Lower leg skin (tissue), 4 donors: ENCODE measurements at regions not wholly inside any gene's neighbourhood (a gene's known extent, or its start where the extent isn't known, plus 50 kb on each side); places are given as distances from the start of the nearest gene placed in this dataset.

Experiments used
- DNase-seq, 2 donors: peaks; one replicate each; pipeline ENCODE4 v3.0.0-alpha.2; 2019; ENCODE audit warnings: low spot score in 2 of 2
- H3K4me3 ChIP-seq: fragments of 200-600 bp; sonication (generic); 2 replicates; pipeline ENCODE4 v1.5.1; 2017; ENCODE audit warnings: mild to moderate bottlenecking, low read depth; ENCODE audit not compliant: poor library complexity, severe bottlenecking
- CTCF ChIP-seq, 3 donors: fragments of 450-650 bp; IDR thresholded peaks; one replicate each; pipeline ENCODE4 v1.5.1; 2016; ENCODE audit warnings: antibody characterized with exemption in 3 of 3, mild to moderate bottlenecking in 3 of 3, moderate library complexity in 2 of 3
- POLR2A ChIP-seq, 2 donors: fragments of 450-650 bp; IDR thresholded peaks; one replicate each; pipeline ENCODE4 v1.6.1; 2016 to 2017; ENCODE audit warnings: antibody characterized with exemption in 2 of 2, mild to moderate bottlenecking in 1 of 2, moderate library complexity in 1 of 2
- WGBS, 2 donors: methylation state at CpG; one replicate each; pipeline ENCODE4 v1.1.5; 2018; 5-methylcytosine and 5-hydroxymethylcytosine counted together
- intact Hi-C: fragments of 100-400 bp; cut with DNase I; formaldehyde crosslinking; loops from one replicate; pipeline ENCODE4 v1.15.0; 2023; ENCODE audit warnings: low total_unique reads

DNA sequence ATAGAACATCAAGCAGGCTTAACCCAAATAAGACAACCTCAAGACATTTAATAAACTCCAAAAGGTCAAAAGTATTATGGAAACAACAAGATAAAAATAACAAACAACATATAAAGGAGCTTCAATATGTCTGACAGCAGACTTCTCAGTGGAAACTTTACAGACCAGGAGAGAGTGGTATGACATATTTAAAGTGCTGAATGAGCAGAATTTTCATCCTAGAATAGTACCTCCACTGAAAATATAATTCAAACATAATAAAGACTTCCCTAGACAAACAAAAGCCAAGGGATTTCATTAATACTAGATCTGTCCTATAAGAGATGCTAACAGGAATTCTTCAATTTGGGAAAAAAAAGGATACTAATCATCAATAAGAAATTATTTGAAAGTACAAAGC lies 1005.0 kb downstream of the TMTC2 start:
- no peak for DNase-seq
- TF ChIP-seq POLR2A (IDR thresholded peaks at IDR 0.05) (no peak), CTCF (IDR thresholded peaks at IDR 0.05) (no peak)
- H3K4me3 ChIP-seq, result no peak overlapping the region
- intact Hi-C loops, result no loop called here

- TF ChIP-seq POLR2A (IDR thresholded peaks at IDR 0.05) (no peak), CTCF (IDR thresholded peaks at IDR 0.05) (no peak)
- 92 to 100% methylated on average over 1 of the region's 1 CpG for WGBS, 2 donors
- intact Hi-C loops, result no loop called here
- no peak overlapping the region for H3K4me3 ChIP-seq
- no peak for DNase-seq
Measured at GRCh38 chr12:83690465-83690864, 1003.8 kb downstream of the TMTC2 start.

GRCh38 chr12:83689333-83689732 lies 1002.6 kb downstream of the TMTC2 start:
- intact Hi-C loops, result no loop called here
- TF ChIP-seq POLR2A (IDR thresholded peaks at IDR 0.05) (no peak), CTCF (IDR thresholded peaks at IDR 0.05) (no peak)
- WGBS, 2 donors, result 94 to 95% methylated on average over 2 of the region's 2 CpGs

DNA sequence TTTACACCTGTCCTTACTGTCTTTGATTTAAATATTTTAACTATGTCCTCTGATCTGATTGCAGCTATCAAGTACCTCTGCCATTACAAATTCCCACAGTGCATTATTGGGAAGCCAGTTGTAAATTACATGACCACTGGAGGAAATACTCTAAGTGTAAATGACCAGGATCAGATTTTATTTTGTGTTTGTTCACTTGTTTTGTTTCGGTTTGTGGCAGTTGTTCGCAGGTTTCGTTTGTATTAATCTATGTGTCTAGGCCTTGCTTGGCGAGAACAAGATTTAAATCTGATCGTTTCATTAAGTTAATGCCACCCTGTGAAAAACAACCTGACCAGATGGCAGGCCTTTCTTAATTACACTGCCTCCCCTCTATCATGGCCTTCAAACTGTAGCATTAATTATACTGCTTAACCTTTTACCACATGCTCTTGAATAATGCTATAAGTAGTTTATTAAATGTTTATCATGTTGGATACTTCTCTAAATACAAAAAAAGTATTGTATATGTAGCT lies 990.1 kb downstream of the TMTC2 start:
- 96 to 97% methylated on average over 5 of the region's 5 CpGs for WGBS, 2 donors
- no peak for DNase-seq
- intact Hi-C loops, result no loop called here
- H3K4me3 ChIP-seq, result no peak overlapping the region
- no peak for TF ChIP-seq POLR2A (IDR thresholded peaks at IDR 0.05)
- no peak for TF ChIP-seq CTCF (IDR thresholded peaks at IDR 0.05)

More at GRCh38 chr12:83689333-83689732, 1002.6 kb downstream of the TMTC2 start:
- no peak overlapping the region for H3K4me3 ChIP-seq
- DNase-seq, result no peak

GRCh38 chr12:83666690-83667089 lies 980.0 kb downstream of the TMTC2 start:
- TF ChIP-seq CTCF (IDR thresholded peaks at IDR 0.05) (no peak), POLR2A (IDR thresholded peaks at IDR 0.05) (no peak)

GRCh38 chr12:83665634-83666218 lies 979.0 kb downstream of the TMTC2 start:
- no peak for DNase-seq
- intact Hi-C loops, result no loop called here
- H3K4me3 ChIP-seq, result no peak overlapping the region
- no peak for TF ChIP-seq CTCF (IDR thresholded peaks at IDR 0.05)
- no peak for TF ChIP-seq POLR2A (IDR thresholded peaks at IDR 0.05)

More at GRCh38 chr12:83666690-83667089, 980.0 kb downstream of the TMTC2 start:
- DNase-seq, result no peak
- H3K4me3 ChIP-seq, result no peak overlapping the region
- intact Hi-C loops, result no loop called here
- 34 to 73% methylated on average over 2 of the region's 2 CpGs for WGBS, 2 donors
